GM12878 (cell line): ENCODE measurements at regions not wholly inside any gene's neighbourhood (a gene's known extent, or its start where the extent isn't known, plus 50 kb on each side); places are given as distances from the start of the nearest gene placed in this dataset.

ENCODE experiments used
- ATAC-seq: fragments of 200-7000 bp; cut with Tn5 transposase; 3 replicates; pipeline ENCODE4 v1.9.1; 2020; ENCODE audit warnings: mild to moderate bottlenecking, moderate library complexity
- BruUV-seq: library from RNA; stranded (reverse); fragments of 400-500 nt; replicated peaks from 2 replicates; lab custom pipeline; 2021; lab: Mats Ljungman, UMichigan
- CTCF ChIA-PET: fragments of 300-600 bp; sonication (Branson Sonifier 250); formaldehyde crosslinking; extraction: SDS; loops from one replicate; lab custom pipeline; 2021; ENCODE audit warnings: inconsistent platforms; lab: Yijun Ruan, JAX
- POLR2A ChIA-PET: fragments of 350-600 bp; formaldehyde crosslinking; extraction: SDS; loops from one replicate; lab custom pipeline; 2021; ENCODE audit warnings: inconsistent platforms; lab: Charles Lee
- RAD21 ChIA-PET: fragments of 300-600 bp; sonication (Branson Sonifier 250); formaldehyde crosslinking; loops from one replicate; lab custom pipeline; 2023; ENCODE audit warnings: antibody characterized with exemption; ENCODE audit not compliant: unreplicated experiment; lab: Charles Lee
- SMC1A ChIA-PET: fragments of 300-600 bp; sonication (Branson Sonifier 250); formaldehyde crosslinking; loops from one replicate; lab custom pipeline; 2023; ENCODE audit not compliant: unreplicated experiment, uncharacterized antibody; lab: Charles Lee
- DNase-seq: peaks from one replicate; pipeline ENCODE4 v3.0.0-alpha.2; 2011; ENCODE audit warnings: low read depth, low spot score
- FAIRE-seq: peaks from 3 replicates; lab custom pipeline; 2011; peaks lifted over from hg19 to GRCh38; lab: Jason Lieb, UNC
- H2AFZ ChIP-seq: 2 replicates; pipeline ENCODE4 v1.6.0; 2011; ENCODE audit warnings: low read depth, low read length, control low read depth; ENCODE audit not compliant: control insufficient read depth
- H3K27ac ChIP-seq: 2 replicates; pipeline ENCODE4 v1.5.1; 2011; ENCODE audit warnings: control low read depth; ENCODE audit not compliant: control insufficient read depth, insufficient read depth
- H3K27me3 ChIP-seq, 2 experiments: replicated peaks in 1 of 2; 2 replicates each; pipeline versions ENCODE4 v1.6.0 to v1.6.1; 2011; ENCODE audit warnings: low read length in 1 of 2; ENCODE audit not compliant: control insufficient read depth in 2 of 2, insufficient read depth in 2 of 2
- H3K36me3 ChIP-seq, 2 experiments: 2 replicates each; pipeline ENCODE4 v1.5.1; 2011; ENCODE audit warnings: low read length in 1 of 2; ENCODE audit not compliant: control insufficient read depth in 2 of 2, insufficient read depth in 2 of 2
- H3K4me1 ChIP-seq: 2 replicates; pipeline ENCODE4 v1.6.1; 2011; ENCODE audit warnings: mild to moderate bottlenecking, low read length, moderate library complexity, mixed read lengths; ENCODE audit not compliant: control insufficient read depth, insufficient read depth
- H3K4me2 ChIP-seq: 2 replicates; pipeline ENCODE4 v1.6.0; 2011; ENCODE audit warnings: control low read depth; ENCODE audit not compliant: control insufficient read depth, insufficient read depth
- H3K4me3 ChIP-seq: fragments of 200-600 bp; sonication (generic); 2 replicates; pipeline ENCODE4 v1.5.1; 2016
- H3K79me2 ChIP-seq: 2 replicates; pipeline ENCODE4 v1.6.0; 2011; ENCODE audit warnings: low read length; ENCODE audit not compliant: control insufficient read depth, insufficient read depth
- H3K9ac ChIP-seq: 2 replicates; pipeline ENCODE4 v1.8.0; 2011; ENCODE audit warnings: low read length, control low read depth, mixed read lengths; ENCODE audit not compliant: control insufficient read depth, insufficient read depth
- H3K9me3 ChIP-seq: replicated peaks from 3 replicates; pipeline ENCODE4 v1.5.1; 2011; ENCODE audit warnings: mild to moderate bottlenecking, low read length; ENCODE audit not compliant: control insufficient read depth, insufficient read depth
- H4K20me1 ChIP-seq: 2 replicates; pipeline ENCODE4 v1.6.0; 2011; ENCODE audit not compliant: control insufficient read depth, insufficient read depth
- EP300 ChIP-seq, 2 experiments: fragments of 150-350 bp in 1 of 2; IDR thresholded peaks; 2 replicates each; pipeline ENCODE4 v1.6.1; 2011 to 2012; ENCODE audit warnings: low read depth in 2 of 2, low read length in 2 of 2, borderline replicate concordance in 1 of 2, improper control_type of control experiment in 1 of 2, inconsistent platforms in 1 of 2; ENCODE audit not compliant: control insufficient read depth in 1 of 2
- HDAC2 ChIP-seq: fragments of 200-600 bp; sonication (generic); IDR thresholded peaks from 2 replicates; pipeline ENCODE4 v1.6.1; 2017
- MEF2A ChIP-seq: IDR thresholded peaks from 2 replicates; pipeline ENCODE4 v1.6.1; 2011; ENCODE audit warnings: low read depth, mild to moderate bottlenecking, low read length, moderate library complexity; ENCODE audit not compliant: insufficient read depth
- SREBF1 ChIP-seq: IDR thresholded peaks from 2 replicates; pipeline ENCODE4 v1.6.1; 2012; ENCODE audit warnings: mild to moderate bottlenecking, low read length
- ZBTB40 ChIP-seq: fragments of 450-650 bp; IDR thresholded peaks from 2 replicates; pipeline ENCODE4 v1.6.1; 2016; ENCODE audit warnings: mild to moderate bottlenecking, moderate library complexity, borderline replicate concordance
- WGBS: methylation state at CpG from one replicate; pipeline ENCODE4 v1.1.6; 2016; ENCODE audit warnings: low lambda C conversion rate; ENCODE audit not compliant: insufficient replicate concordance, insufficient coverage; ENCODE audit errors: missing lambda C conversion rate; 5-methylcytosine and 5-hydroxymethylcytosine counted together
- in situ Hi-C: fragments of 300-500 bp; cut with MboI; formaldehyde crosslinking; loops from 9 replicates; pipeline ENCODE4 v1.14.3; 2018; ENCODE audit warnings: mixed read lengths
- intact Hi-C: fragments of 100-400 bp; cut with micrococcal nuclease; formaldehyde crosslinking; loops from one replicate; pipeline ENCODE4 v1.14.2; 2022; ENCODE audit not compliant: unreplicated experiment

- no peak overlapping the region for H3K9ac ChIP-seq
- no peaks in the 10 kb centered on the region for H3K36me3 ChIP-seq
- H3K27me3 ChIP-seq, result no peaks in the 10 kb centered on the region
- no peak overlapping the region for H2AFZ ChIP-seq
- FAIRE-seq, result no peak
- ChIA-PET POLR2A (no interaction called here), CTCF (no interaction called here), RAD21 (no interaction called here), SMC1A (no interaction called here)
- no peaks in the 10 kb centered on the region for H4K20me1 ChIP-seq
- no peak overlapping the region for H3K27ac ChIP-seq
- ATAC-seq, result no peak
- intact Hi-C loops, result no loop called here
- H3K4me3 ChIP-seq, result no peak overlapping the region
- in situ Hi-C loops, result no loop called here
- TF ChIP-seq EP300 (IDR thresholded peaks at IDR 0.05; ENCODE audit: borderline replicate concordance in 1 of 2, control insufficient read depth in 1 of 2, low read depth in 2 of 2, low read length in 2 of 2), result no peak
- no peak for TF ChIP-seq MEF2A
- TF ChIP-seq HDAC2, result no peak
- no peak for TF ChIP-seq SREBF1
- TF ChIP-seq ZBTB40, result no peak
- TF ChIP-seq, all 136 proteins: peak for 0
- BruUV-seq, result no TSS peak
- no peaks in the 10 kb centered on the region for H3K79me2 ChIP-seq
- H3K4me1 ChIP-seq, result no peaks in the 10 kb centered on the region
- H3K4me2 ChIP-seq, result no peak overlapping the region
- DNase-seq, result no peak
- H3K9me3 ChIP-seq, result no peaks in the 10 kb centered on the region
- 14% methylated on average over 4 of the region's 4 CpGs for WGBS
Measured at GRCh38 chr14:98393527-98393926, 878.5 kb downstream of the BCL11B start.
